Stimulated activated CD4-positive, alpha-beta T cell treated with anti-CD3 and anti-CD28 coated beads, Interleukin-15, amount 100 ng/mL, for 24 hours (primary cell): ENCODE measurements at regions not wholly inside any gene's neighbourhood (a gene's known extent, or its start where the extent isn't known, plus 50 kb on each side); places are given as distances from the start of the nearest gene placed in this dataset.
"Not testable (repeated sequence)": the region's sequence is repeated elsewhere in the genome, so short reads cannot be mapped to it uniquely, and the experiment has no call there.

Experiments
- DNase-seq: peaks from one replicate; pipeline ENCODE4 v3.0.0-alpha.2; 2020

DNA sequence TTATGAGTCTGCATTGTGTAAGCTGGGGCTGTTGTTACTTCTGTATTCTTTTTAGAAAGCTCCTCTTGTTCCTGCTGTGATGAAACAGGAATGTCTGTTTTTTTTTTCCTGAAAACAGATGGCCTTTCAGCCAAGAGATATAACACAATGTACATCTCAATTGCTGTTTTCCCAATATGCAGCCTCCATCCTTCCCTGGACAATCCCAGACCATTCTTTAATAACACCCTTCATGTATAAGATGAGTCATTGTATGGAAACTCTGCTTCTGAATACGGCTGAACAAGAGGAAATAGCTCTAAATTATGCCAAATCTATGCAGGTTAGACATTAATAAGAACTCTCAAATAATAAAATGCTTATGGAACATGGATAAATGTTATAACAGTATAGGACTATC is 60.2 kb upstream of the LRRC4C start:
- no peak for DNase-seq

DNA sequence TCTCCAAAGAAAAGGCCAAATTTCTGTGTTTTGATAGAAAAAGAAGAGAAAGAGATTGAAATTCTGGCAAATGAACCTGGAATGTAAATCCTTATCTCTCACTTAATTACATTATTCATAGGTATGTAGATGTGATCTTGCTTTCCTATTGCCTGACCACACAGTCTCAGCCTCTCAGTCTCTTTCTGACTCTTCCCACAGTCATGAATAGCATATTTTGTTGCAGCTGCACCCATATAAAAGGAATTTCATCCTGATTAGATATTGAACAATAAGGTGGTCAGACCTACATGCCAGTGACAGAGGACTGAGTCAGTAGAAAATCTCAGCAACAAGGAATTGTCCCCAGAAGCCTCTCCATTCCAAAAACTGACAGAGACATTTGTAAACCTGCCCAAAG is 62.9 kb upstream of the LRRC4C start:
- DNase-seq: no peak

DNA sequence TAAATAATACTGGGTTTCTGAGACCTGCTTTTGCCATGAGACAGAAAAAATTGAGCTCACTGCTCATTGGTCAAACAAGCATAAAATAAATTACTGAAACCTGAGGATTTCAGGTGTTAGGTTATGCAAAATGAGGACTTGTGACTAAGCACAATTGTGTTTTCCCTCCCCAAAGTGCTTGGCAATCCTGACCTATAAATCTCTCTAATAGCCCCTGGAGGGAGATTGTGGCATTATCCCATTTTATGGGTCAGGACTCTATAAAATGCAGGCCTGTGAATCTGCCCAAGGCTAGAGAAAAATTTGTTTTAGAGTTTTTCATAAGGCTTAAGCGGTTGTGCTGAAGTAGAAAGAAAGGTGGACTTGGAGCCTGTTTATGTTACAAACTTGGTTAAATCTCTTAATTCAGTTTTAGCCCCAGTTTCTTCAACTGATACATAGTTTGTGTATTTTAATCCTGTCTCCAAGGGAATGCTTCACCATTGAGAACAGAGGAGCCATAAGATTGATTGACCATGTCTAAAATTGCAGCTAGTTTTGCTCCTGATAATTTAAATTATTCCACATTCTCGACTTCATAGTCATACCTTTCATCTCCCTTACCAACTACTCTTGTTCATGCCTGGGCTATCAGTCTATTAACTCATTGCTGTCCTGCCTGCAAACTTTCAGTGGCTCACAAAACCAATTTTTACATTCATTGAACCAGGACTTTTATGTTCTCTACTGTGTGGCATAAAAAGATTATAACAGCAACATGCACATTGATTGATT is 63.6 kb upstream of the LRRC4C start:
- DNase-seq: no peak

GRCh38 chr11:41527530-41527929 is 68.1 kb upstream of the LRRC4C start:
- no peak for DNase-seq

- no peak for DNase-seq
Measured at GRCh38 chr11:41532413-41532812, 73.0 kb upstream of the LRRC4C start.

GRCh38 chr11:41533761-41534160 is 74.3 kb upstream of the LRRC4C start:
- DNase-seq: no peak

- DNase-seq: no peak
Measured at GRCh38 chr11:41534391-41534790, 74.9 kb upstream of the LRRC4C start.

DNA sequence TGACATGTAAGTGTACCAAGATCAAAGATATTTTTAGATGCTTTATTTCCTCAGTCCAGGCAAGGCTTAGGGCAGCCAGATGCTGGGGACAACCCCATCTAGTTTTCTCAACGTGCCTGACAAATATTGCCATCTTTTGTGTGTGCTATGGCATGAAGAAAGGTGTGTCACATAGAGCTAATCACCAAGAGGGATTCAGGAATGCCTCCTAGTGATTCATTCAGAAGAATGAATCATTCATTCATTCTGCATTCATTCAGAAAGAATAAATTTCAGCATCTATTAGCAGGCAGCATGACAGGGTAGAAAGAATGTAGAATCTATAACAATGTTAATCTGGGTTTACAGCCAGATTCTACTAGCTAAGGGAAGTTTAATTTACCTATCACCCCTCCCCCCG is 75.4 kb upstream of the LRRC4C start:
- DNase-seq: no peak

DNA sequence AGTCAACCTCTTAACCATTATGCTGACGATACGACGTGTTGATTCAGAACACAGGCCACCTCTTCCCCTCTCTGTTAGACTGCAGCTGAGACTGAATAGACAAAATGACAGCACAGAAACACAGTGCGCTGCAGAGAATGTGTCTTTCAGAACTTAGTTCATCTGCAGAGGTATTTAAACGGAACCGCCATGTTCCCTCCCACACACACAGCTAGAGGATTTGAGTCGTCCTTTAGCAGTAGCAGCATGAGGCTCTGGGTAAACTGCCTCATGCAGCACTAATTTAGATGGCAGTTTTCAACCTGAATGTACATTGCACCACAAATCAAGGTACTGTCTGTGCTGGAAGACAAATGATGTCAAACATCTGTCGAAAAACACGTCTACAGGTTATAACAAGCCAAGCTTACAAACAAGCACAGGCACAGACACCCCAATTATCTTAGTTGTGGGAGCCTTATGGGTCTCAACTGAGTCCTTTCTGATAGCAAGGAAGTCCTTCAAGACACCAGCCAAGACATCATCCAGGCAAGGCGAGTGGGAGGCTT is 76.6 kb upstream of the LRRC4C start:
- no peak for DNase-seq

DNA sequence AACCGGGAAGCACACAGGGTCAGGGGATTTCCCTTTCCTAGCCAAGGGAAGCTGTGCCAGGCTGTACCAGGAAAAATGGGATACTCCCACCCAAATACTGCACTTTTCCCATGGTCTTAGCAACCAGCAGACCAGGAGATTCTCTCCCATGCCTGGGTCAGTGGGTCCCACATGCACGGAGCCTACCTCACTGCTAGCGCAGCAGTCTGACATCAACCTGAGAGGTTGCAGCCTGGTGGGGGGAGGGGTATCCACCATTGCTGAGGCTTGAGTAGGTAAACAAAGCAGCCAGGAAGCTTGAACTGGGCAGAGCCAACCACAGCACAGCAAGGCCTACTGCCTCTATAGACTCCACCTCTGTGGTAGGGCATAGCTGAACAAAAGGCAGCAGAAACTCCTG is 85.5 kb upstream of the LRRC4C start:
- not testable (repeated sequence) for DNase-seq

GRCh38 chr11:41578421-41579051 is 119.1 kb upstream of the LRRC4C start:
- no peak for DNase-seq

DNA sequence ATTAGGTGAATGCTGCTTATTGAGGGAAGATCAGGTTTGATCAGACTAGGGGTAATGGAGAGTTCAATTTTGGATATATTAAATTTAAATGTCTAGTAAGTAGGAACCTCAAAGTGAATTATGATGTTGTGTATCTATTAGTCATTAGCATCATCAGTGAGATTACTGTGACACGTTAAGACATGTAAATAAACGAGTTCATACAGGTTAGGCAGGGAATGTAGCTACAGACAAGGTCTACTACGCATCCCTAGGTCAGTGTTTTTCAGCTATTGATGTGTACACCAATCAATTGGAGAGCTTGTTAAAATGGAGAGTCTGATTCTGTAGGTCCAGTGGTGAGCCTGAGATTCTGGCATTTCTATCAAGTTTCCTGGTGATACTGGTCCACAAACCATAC is 120.1 kb upstream of the LRRC4C start:
- DNase-seq: no peak

DNA sequence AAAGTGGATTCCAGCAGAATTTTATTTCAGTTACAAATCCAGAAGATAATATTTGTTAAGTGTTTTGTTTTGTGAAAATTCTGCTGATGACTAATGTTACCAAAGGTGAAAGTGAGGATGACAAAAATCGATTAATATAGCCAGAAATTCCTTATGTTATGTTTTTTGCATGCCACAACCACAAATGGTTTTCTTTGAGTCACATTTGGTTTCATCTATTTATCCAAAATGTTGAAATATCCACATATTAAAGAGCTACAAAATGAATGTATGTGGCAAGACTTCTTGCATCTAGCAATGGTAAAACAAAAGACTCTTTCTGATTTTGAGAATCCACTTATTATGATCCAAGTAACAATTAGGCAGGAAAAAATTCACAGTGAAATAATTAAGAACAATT is 150.1 kb upstream of the LRRC4C start:
- no peak for DNase-seq

DNA sequence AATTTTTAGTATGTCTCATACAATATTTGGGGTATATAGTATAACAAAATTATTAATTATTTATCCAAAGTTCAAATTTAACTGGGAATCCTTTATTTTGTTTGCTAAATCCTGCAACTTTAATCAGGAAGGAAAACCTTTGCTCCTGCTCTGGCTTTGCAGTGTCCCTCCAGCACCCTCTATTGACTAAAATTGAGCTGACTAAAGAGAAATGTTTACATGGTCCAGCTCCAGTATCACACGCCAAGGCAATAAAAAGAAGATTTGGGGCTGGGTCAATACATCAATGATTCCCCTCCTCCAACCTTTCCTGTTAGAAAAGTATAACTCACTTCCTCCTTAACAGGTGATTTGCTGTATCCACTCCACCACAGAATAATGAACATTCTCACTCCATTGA is 153.0 kb upstream of the LRRC4C start:
- DNase-seq: no peak

DNA sequence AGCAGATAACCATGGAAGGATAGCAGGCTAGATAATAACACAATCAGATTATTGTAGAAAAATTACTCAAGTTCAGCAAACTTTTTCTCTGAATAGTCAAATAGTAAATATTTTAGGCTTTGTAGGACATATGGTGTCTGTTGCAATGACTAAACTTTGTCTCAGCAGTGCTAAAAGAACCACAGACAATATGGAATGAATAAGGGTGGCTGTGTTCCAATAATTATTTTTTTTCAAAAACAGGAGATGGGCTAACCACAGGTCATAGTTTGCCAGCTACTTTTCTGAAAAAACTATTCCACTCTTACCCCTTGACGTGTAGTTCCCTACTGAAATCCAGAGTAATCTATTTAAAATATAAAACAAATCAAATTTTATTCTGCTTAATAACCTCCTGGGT is 153.9 kb upstream of the LRRC4C start:
- no peak for DNase-seq

GRCh38 chr11:41622707-41623359 is 163.4 kb upstream of the LRRC4C start:
- DNase-seq: no peak

DNA sequence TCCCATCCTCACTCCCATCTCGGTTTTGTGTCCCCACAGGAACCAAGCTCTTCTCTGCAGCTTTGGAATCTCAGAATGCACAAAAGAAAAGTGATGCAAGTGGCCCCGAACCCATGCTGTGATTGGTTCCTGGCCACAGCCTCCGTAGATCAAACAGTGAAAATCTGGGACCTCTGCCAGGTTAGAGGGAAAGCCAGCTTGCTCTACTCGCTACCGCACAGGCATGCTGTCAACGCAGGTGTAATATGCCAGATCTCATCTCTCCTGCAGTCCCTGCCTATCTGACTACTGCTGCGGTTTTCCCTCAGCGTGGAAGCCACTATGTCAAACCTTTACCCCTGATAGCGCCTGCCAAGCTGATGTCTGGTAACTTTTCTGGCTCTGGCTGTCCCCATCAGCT is 200.5 kb upstream of the LRRC4C start:
- DNase-seq: no peak

GRCh38 chr11:41660585-41660984 is 201.1 kb upstream of the LRRC4C start:
- no peak for DNase-seq

DNA sequence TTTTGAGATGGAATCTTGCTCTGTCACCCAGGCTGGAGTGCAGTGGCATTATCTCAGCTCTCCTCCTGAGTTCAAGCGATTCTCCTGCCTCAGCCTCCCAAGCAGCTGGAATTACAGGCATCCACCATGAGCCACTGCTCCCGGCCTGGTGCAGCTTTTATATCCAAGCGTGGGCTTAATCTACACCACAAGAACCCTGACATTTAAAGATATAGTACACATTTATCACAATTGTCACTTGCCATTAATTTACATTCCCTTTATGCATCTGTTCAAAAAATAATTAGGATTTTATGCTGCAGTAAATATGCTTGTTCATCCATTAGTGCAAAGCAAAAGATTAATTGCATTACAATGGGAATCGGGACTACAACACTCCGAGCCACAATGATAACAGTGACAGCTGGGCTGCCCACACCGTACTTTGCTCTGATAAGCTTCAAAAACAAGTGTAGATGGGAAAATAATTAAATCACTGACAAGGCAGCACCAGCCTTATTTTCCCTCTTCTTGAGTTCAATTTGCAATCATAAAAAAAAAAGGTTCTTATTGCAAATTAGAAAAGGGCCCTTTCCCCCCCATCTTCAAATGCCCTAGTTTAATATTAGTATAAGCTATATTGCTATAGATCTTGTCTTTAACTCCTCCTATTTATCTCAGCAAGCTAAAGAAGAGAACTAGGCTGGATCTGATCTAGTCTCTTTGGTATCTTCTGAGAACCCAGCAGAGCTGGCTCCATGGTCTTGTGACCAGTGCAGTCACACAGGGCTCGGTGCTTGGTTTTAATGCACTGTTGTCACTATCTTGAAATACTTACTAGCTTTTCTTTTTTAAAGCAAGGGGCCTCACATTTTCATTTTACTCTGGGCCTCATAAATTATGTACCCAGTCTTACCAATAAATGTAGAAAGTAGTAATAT is 206.2 kb upstream of the LRRC4C start:
- DNase-seq: no peak

DNA sequence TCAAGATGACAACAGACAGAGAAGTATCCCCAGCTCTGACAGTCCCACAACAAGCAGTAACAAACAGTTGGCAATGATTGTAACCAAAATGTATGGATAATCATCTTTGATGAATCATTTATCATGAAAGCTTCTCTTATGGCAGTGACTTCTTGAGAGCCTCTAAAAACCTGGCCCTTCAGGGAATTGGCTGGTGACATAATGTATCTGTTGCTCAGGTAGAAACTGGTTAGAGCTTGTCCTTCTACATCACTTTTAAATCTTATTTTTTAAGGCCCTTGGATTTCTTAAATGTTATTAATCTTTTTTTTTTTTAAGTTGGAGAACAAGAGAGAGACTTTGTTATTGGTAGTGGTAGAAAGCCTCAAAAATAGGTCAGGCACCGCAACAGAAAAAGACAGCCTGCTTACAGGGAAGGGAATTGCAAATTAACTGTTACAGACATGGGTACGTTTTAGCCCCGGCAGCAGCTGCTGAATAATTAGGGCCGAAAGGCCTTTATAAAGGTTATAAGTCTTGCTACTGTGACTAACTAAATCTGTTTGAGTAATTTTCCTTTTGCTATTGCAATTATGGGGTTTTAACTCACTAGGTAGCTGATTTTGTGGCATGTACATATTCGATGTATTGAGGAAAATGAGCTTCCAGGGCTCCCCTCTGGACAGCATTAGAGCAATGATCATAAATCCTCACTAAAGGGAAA is 207.7 kb upstream of the LRRC4C start:
- DNase-seq: no peak

DNA sequence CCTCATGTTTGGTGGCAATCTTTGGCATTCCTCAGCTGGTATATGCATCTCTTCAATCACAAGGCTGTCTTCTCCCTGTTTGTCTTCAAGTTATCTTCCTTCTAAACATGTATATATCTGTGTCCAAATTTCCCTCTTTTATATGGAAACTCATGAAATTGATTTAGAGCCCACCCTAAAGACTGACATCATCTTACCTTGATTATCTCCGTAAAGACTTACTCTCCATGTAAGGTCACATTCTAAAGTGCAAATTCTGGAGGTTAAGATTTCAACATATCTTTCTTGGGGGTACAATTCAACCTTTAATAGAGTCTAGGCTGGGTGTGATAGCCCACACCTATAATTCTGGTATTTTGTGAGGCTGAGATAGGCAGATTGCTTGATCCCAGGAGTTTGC is 215.8 kb upstream of the LRRC4C start:
- DNase-seq: no peak

- DNase-seq: no peak
Measured at GRCh38 chr11:41713030-41713429, 253.6 kb upstream of the LRRC4C start.
